SK-N-SH treated with all-trans-retinoic acid at 6 μM for 48 hours (cell line): ENCODE measurements at regions not wholly inside any gene's neighbourhood (a gene's known extent, or its start where the extent isn't known, plus 50 kb on each side); places are given as distances from the start of the nearest gene placed in this dataset.

Source experiments
- CSDC2 ChIP-seq: fragments of 250-450 bp; sonication (Bioruptor Pico); IDR thresholded peaks from 2 replicates; pipeline ENCODE4 v1.5.0; 2020; ENCODE audit warnings: mild to moderate bottlenecking, moderate library complexity
- CSRNP3 ChIP-seq: fragments of 250-450 bp; sonication (Bioruptor Pico); IDR thresholded peaks from 2 replicates; pipeline ENCODE4 v1.5.1; 2021; ENCODE audit warnings: mild to moderate bottlenecking, moderate library complexity
- PATZ1 ChIP-seq: fragments of 250-450 bp; sonication (Bioruptor Pico); IDR thresholded peaks from 2 replicates; pipeline ENCODE4 v1.8.0; 2020; ENCODE audit warnings: mild to moderate bottlenecking, moderate library complexity, borderline replicate concordance
- PPARA ChIP-seq: fragments of 250-450 bp; sonication (Bioruptor Pico); IDR thresholded peaks from 2 replicates; pipeline ENCODE4 v1.5.0; 2020; ENCODE audit warnings: mild to moderate bottlenecking, borderline replicate concordance
- TSHZ2 ChIP-seq: fragments of 250-450 bp; sonication (Bioruptor Pico); IDR thresholded peaks from 2 replicates; pipeline ENCODE4 v1.5.0; 2020; ENCODE audit warnings: mild to moderate bottlenecking, moderate library complexity
- ZC3H10 ChIP-seq: fragments of 250-450 bp; sonication (Bioruptor Pico); IDR thresholded peaks from 2 replicates; pipeline ENCODE4 v1.5.1; 2021; ENCODE audit warnings: mild to moderate bottlenecking, moderate library complexity
- ZNF8 ChIP-seq: fragments of 450-650 bp; formaldehyde crosslinking; IDR thresholded peaks from 2 replicates; pipeline ENCODE4 v1.5.0; 2020; ENCODE audit warnings: mild to moderate bottlenecking, moderate library complexity

GRCh38 chr3:73271-73670, 123.3 kb upstream of the CHL1 start:
- TF ChIP-seq TSHZ2 (CRISPR knock-in tag) (no peak), CSRNP3 (CRISPR knock-in tag) (no peak), CSDC2 (CRISPR knock-in tag) (no peak), ZC3H10 (CRISPR knock-in tag) (no peak), PATZ1 (CRISPR knock-in tag) (no peak), PPARA (no peak), ZNF8 (no peak)
